ENCODE measurements at regions not wholly inside any gene's neighbourhood (a gene's known extent, or its start where the extent isn't known, plus 50 kb on each side); places are given as distances from the start of the nearest gene placed in this dataset.

DNA sequence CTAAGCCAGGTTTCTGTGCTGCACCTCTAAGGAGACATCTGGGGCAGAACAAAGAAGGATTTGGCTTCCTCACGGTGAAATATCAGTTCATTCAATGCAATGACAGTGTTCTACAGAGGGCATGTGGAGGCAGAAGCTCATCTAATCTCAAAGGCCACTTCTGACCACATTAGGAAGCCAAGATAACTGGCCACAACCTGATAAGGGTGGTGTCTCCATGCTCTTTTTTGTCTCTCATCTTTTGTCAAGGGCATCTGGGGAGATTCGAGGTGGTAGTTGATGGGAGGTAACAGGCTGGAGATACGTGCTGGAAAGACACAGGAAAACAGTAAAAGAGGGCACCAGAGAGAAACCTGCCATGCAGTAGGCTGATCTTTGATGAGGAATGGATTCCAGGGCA lies 303.9 kb downstream of the LRATD1 start:
- ATAC-seq, result no peak
- 0% methylated on average over 3 of the region's 3 CpGs for WGBS (ENCODE audit: insufficient coverage, low coverage, missing lambda C conversion rate)
- TF ChIP-seq, protein P1, sequence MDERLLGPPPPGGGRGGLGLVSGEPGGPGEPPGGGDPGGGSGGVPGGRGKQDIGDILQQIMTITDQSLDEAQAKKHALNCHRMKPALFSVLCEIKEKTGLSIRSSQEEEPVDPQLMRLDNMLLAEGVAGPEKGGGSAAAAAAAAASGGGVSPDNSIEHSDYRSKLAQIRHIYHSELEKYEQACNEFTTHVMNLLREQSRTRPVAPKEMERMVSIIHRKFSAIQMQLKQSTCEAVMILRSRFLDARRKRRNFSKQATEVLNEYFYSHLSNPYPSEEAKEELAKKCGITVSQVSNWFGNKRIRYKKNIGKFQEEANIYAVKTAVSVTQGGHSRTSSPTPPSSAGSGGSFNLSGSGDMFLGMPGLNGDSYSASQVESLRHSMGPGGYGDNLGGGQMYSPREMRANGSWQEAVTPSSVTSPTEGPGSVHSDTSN (CRISPR knock-in tag; IDR thresholded peaks at IDR 0.05; ENCODE audit: low read depth), result no peak
- TF ChIP-seq, protein P1 (tag; conservative IDR thresholded peaks at IDR 0.05; ENCODE audit: low read depth), result no peak
- TF ChIP-seq TEAD4 (IDR thresholded peaks at IDR 0.05; ENCODE audit: low read length) (peak; percentile 28; the same call in 1 of the 2 replicates), TEAD4 (CRISPR knock-in tag; IDR thresholded peaks at IDR 0.05; ENCODE audit: borderline replicate concordance) (no peak), NR1H2 (CRISPR knock-in tag; IDR thresholded peaks at IDR 0.05) (no peak)
- Histone ChIP-seq H2AFZ (ENCODE audit: low read depth, low read length) (no peak overlapping the region), H3K9me3 (replicated peaks; ENCODE audit: control insufficient read depth, insufficient read depth, low read depth, low read length) (no peaks in the 10 kb centered on the region), H3K79me2 (ENCODE audit: control insufficient read depth, insufficient read depth, low read length) (no peaks in the 10 kb centered on the region), H3K9me1 (ENCODE audit: control insufficient read depth, insufficient read depth, low read length) (no peaks in the 10 kb centered on the region), H3K27ac (ENCODE audit: extremely low read depth, low read depth, low read length) (no peak overlapping the region), H3K4me2 (ENCODE audit: insufficient read depth, low read length) (no peak overlapping the region), H3K9ac (ENCODE audit: insufficient read depth in 1 of 2, low read depth in 2 of 2, low read length in 2 of 2) (no peak overlapping the region), H3K4me1 (replicated peaks in 1 of 2; ENCODE audit: control insufficient read depth in 2 of 2, insufficient read depth in 2 of 2, low read length in 2 of 2) (no peaks in the 10 kb centered on the region), H3K27me3 (ENCODE audit: control insufficient read depth in 2 of 2, insufficient read depth in 2 of 2, low read length in 2 of 2) (no peaks in the 10 kb centered on the region), H3K4me3 (no peak overlapping the region), H3K36me3 (ENCODE audit: control insufficient read depth, insufficient read depth, low read length) (no peaks in the 10 kb centered on the region), H4K20me1 (replicated peaks; ENCODE audit: control insufficient read depth, insufficient read depth, low read length) (no peaks in the 10 kb centered on the region)
- in situ Hi-C loops (cut with MboI) (no loop called here), intact Hi-C loops (cut with micrococcal nuclease) (no loop called here)
- DNase-seq (ENCODE audit: extremely low read depth in 1 of 4, low spot score in 3 of 4), result no peak
- ChIA-PET CTCF (ENCODE audit: low intra/inter-chr PET ratio) (no interaction called here), POLR2A (interaction anchor here (1.3 kb wide), 1 partner anchor 9 kb away, joined by 3 read pairs; no protein-coding TSS in a partner anchor)
- no TSS peak for BruUV-seq (replicated peaks)
- FAIRE-seq, result no peak

Data from K562 (cell line).